IMR-90 (cell line): ENCODE measurements at regions not wholly inside any gene's neighbourhood (a gene's known extent, or its start where the extent isn't known, plus 50 kb on each side); places are given as distances from the start of the nearest gene placed in this dataset.

Experiments used
- ATAC-seq: fragments of 200-7000 bp; cut with Tn5 transposase; 2 replicates; pipeline ENCODE4 v1.9.1; 2020; ENCODE audit warnings: low read depth, mild to moderate bottlenecking, moderate library complexity
- BruUV-seq: library from RNA; stranded (reverse); fragments of 400-500 nt; replicated peaks from 2 replicates; lab custom pipeline; 2021; lab: Mats Ljungman, UMichigan
- CTCF ChIA-PET: fragments of 300-600 bp; formaldehyde crosslinking; extraction: SDS; loops from one replicate; lab custom pipeline; 2021; ENCODE audit warnings: antibody characterized with exemption; lab: Yijun Ruan, JAX
- POLR2A ChIA-PET: fragments of 300-600 bp; sonication (Branson Sonifier 250); formaldehyde crosslinking; loops from one replicate; lab custom pipeline; 2022; ENCODE audit warnings: antibody characterized with exemption; ENCODE audit not compliant: unreplicated experiment; lab: Charles Lee
- DNase-seq: peaks from one replicate; pipeline ENCODE4 v3.0.0; 2013
- H2AFZ ChIP-seq: replicated peaks from 2 replicates; pipeline ENCODE3; 2013; ENCODE audit warnings: low read length, mild to moderate bottlenecking; ENCODE audit not compliant: poor library complexity
- H2AK5ac ChIP-seq: 2 replicates; pipeline ENCODE4 v1.6.1; 2013; ENCODE audit warnings: low read depth, low read length, inconsistent platforms
- H2AK9ac ChIP-seq: replicated peaks from 2 replicates; pipeline ENCODE3; 2013; ENCODE audit warnings: mild to moderate bottlenecking, low read depth, low read length, moderate library complexity; ENCODE audit not compliant: poor library complexity
- H2BK120ac ChIP-seq: 2 replicates; pipeline ENCODE4 v1.6.1; 2013; ENCODE audit warnings: low read depth, low read length, inconsistent platforms
- H2BK15ac ChIP-seq: 3 replicates; pipeline ENCODE4 v1.6.1; 2013; ENCODE audit warnings: low read depth, low read length, inconsistent platforms
- H2BK20ac ChIP-seq: 2 replicates; pipeline ENCODE4 v1.6.1; 2013; ENCODE audit warnings: low read depth, mild to moderate bottlenecking, inconsistent platforms, low read length, moderate library complexity
- H2BK5ac ChIP-seq: 2 replicates; pipeline ENCODE4 v1.6.1; 2013; ENCODE audit warnings: mild to moderate bottlenecking, low read depth, low read length, inconsistent platforms; ENCODE audit not compliant: poor library complexity, severe bottlenecking
- H3K14ac ChIP-seq: replicated peaks from 2 replicates; pipeline ENCODE4 v1.6.1; 2013; ENCODE audit warnings: low read depth, low read length, inconsistent platforms
- H3K18ac ChIP-seq: 2 replicates; pipeline ENCODE4 v1.6.1; 2013; ENCODE audit warnings: low read depth, low read length, control low read depth
- H3K23ac ChIP-seq: 2 replicates; pipeline ENCODE4 v1.6.1; 2013; ENCODE audit warnings: low read depth, low read length, inconsistent platforms
- H3K27ac ChIP-seq: 2 replicates; pipeline ENCODE4 v1.5.1; 2013; ENCODE audit warnings: mild to moderate bottlenecking, control low read depth, low read length; ENCODE audit not compliant: insufficient read depth
- H3K27me3 ChIP-seq: 2 replicates; pipeline ENCODE4 v1.6.1; 2013; ENCODE audit warnings: low read length; ENCODE audit not compliant: control insufficient read depth, insufficient read depth
- H3K36me3 ChIP-seq: 2 replicates; pipeline ENCODE4 v1.6.1; 2013; ENCODE audit warnings: low read length, mixed read lengths; ENCODE audit not compliant: control insufficient read depth, insufficient read depth
- H3K4ac ChIP-seq: 2 replicates; pipeline ENCODE4 v1.6.1; 2013; ENCODE audit warnings: low read depth, low read length, inconsistent platforms
- H3K4me1 ChIP-seq: 2 replicates; pipeline ENCODE4 v1.6.1; 2013; ENCODE audit warnings: low read length, mixed read lengths; ENCODE audit not compliant: control insufficient read depth, insufficient read depth
- H3K4me2 ChIP-seq: 2 replicates; pipeline ENCODE4 v1.6.1; 2013; ENCODE audit warnings: low read depth, mild to moderate bottlenecking, control low read depth, low read length, moderate library complexity
- H3K4me3 ChIP-seq: 2 replicates; pipeline ENCODE4 v1.5.1; 2013; ENCODE audit warnings: low read depth, mild to moderate bottlenecking, control low read depth, low read length, moderate library complexity; ENCODE audit not compliant: insufficient read depth
- H3K56ac ChIP-seq: 2 replicates; pipeline ENCODE4 v1.6.1; 2013; ENCODE audit warnings: low read length, inconsistent platforms; ENCODE audit not compliant: insufficient read depth; ENCODE audit errors: extremely low read depth
- H3K79me1 ChIP-seq, 2 experiments: 2 replicates each; pipeline ENCODE4 v1.6.1; 2013; ENCODE audit warnings: low read length in 2 of 2, inconsistent platforms in 1 of 2, low read depth in 1 of 2
- H3K9ac ChIP-seq: 2 replicates; pipeline ENCODE4 v1.6.1; 2013; ENCODE audit warnings: low read depth, low read length, control low read depth
- H3K9me1 ChIP-seq: 2 replicates; pipeline ENCODE4 v1.6.1; 2013; ENCODE audit warnings: low read length, inconsistent platforms; ENCODE audit not compliant: insufficient read depth
- H3K9me3 ChIP-seq: 2 replicates; pipeline ENCODE4 v1.6.1; 2013; ENCODE audit warnings: low read length; ENCODE audit not compliant: control insufficient read depth, insufficient read depth
- H4K20me1 ChIP-seq: 2 replicates; pipeline ENCODE4 v1.6.1; 2013; ENCODE audit warnings: low read length, inconsistent platforms; ENCODE audit not compliant: insufficient read depth
- H4K5ac ChIP-seq: 2 replicates; pipeline ENCODE4 v1.6.1; 2013; ENCODE audit warnings: mild to moderate bottlenecking, low read depth, low read length, control low read depth
- H4K8ac ChIP-seq, 2 experiments: 2 replicates each; pipeline ENCODE4 v1.6.1; 2013; ENCODE audit warnings: low read depth in 2 of 2, low read length in 2 of 2, control low read depth in 1 of 2, inconsistent platforms in 1 of 2
- H4K91ac ChIP-seq: 2 replicates; pipeline ENCODE4 v1.6.1; 2013; ENCODE audit warnings: low read depth, low read length, inconsistent platforms; ENCODE audit not compliant: insufficient read depth
- BHLHE40 ChIP-seq: fragments of 150-350 bp; IDR thresholded peaks from 2 replicates; pipeline ENCODE4 v1.6.1; 2016; ENCODE audit warnings: mild to moderate bottlenecking, low read depth, low read length
- CHD1 ChIP-seq: IDR thresholded peaks from 2 replicates; pipeline ENCODE4 v1.6.1; 2012; ENCODE audit warnings: low read depth, low read length, improper control_type of control experiment
- MAZ ChIP-seq: IDR thresholded peaks from 2 replicates; pipeline ENCODE4 v1.6.1; 2012; ENCODE audit warnings: low read depth, mild to moderate bottlenecking, low read length, improper control_type of control experiment, moderate library complexity, borderline replicate concordance
- NFE2L2 ChIP-seq: fragments of 150-350 bp; IDR thresholded peaks from 2 replicates; pipeline ENCODE4 v1.6.1; 2016; ENCODE audit warnings: low read depth, mild to moderate bottlenecking, low read length
- POLR2A ChIP-seq: IDR thresholded peaks from 2 replicates; pipeline ENCODE4 v1.6.1; 2012; ENCODE audit warnings: mild to moderate bottlenecking, low read depth, low read length
- RCOR1 ChIP-seq: IDR thresholded peaks from 2 replicates; pipeline ENCODE4 v1.6.1; 2012; ENCODE audit warnings: mild to moderate bottlenecking, low read length, improper control_type of control experiment; ENCODE audit not compliant: insufficient replicate concordance
- RFX5 ChIP-seq: IDR thresholded peaks from 2 replicates; pipeline ENCODE4 v1.8.0; 2012; ENCODE audit warnings: low read depth, mild to moderate bottlenecking, low read length, moderate library complexity
- dilution Hi-C: fragments of 300-500 bp; cut with HindIII; formaldehyde crosslinking; loops from one replicate; pipeline ENCODE4 v1.14.3; 2018; ENCODE audit warnings: low sequenced_read_pairs; ENCODE audit not compliant: unreplicated experiment
- in situ Hi-C: fragments of 300-500 bp; cut with MboI; formaldehyde crosslinking; loops from 3 replicates; pipeline ENCODE4 v1.14.3; 2019; ENCODE audit warnings: low sequenced_read_pairs, inconsistent platforms, mixed read lengths
- intact Hi-C: fragments of 100-400 bp; cut with micrococcal nuclease; formaldehyde crosslinking; loops from 2 replicates; pipeline ENCODE4 v1.10.0; 2022
- TF ChIP-seq, protein P1 (sequence below): fragments of 150-350 bp; IDR thresholded peaks from 2 replicates; pipeline ENCODE4 v1.6.1; 2017; ENCODE audit warnings: mild to moderate bottlenecking, antibody characterized with exemption, low read length, low read depth
- TF ChIP-seq, protein P2 (sequence below): conservative IDR thresholded peaks from 2 replicates; pipeline ENCODE4 v1.5.1; 2012; ENCODE audit warnings: mild to moderate bottlenecking, low read depth, low read length, improper control_type of control experiment

DNA sequence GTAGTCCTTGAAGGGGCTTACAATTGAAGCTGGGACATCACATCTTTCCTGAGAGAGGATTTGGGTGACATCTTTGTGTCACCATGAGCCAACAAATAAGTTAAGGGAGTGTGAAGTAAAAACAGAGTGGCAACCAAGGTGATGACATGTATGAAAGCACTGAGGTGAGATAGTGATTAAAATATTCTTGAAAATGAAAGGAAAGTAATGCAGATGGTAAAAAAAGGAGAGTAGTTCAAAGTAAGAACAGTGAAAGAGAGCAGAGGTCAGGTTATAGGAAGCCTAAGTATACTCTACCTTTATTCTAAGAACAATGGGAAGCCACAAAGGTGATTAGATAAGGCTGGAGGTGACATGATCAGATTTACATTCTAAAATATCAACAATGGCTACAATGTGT is 486.1 kb downstream of the DIPK2A start:
- in situ Hi-C loops (no loop called here), dilution Hi-C loops (no loop called here), intact Hi-C loops (loop anchor here (2.0 kb wide), 1 partner anchor 1191 kb away; no protein-coding TSS in a partner anchor)
- Histone ChIP-seq H4K91ac (no peak overlapping the region), H3K27me3 (no peaks in the 10 kb centered on the region), H3K4me1 (no peaks in the 10 kb centered on the region), H3K27ac (no peak overlapping the region), H3K9me1 (no peaks in the 10 kb centered on the region), H2BK20ac (no peak overlapping the region), H2AK9ac (no peak overlapping the region), H3K56ac (no peak overlapping the region), H4K20me1 (no peaks in the 10 kb centered on the region), H2BK5ac (no peak overlapping the region), H3K9ac (no peak overlapping the region), H3K14ac (no peak overlapping the region), H3K4me2 (no peak overlapping the region), H2BK120ac (no peak overlapping the region), H3K18ac (no peak overlapping the region), H3K4me3 (no peak overlapping the region), H2AK5ac (no peak overlapping the region), H4K5ac (no peak overlapping the region), H3K79me1 (no peaks in the 10 kb centered on the region), H2BK15ac (no peak overlapping the region), H3K4ac (no peak overlapping the region), H4K8ac (no peak overlapping the region), H3K23ac (no peak overlapping the region), H3K9me3 (no peaks in the 10 kb centered on the region; the same call in 1 of the 2 replicates), H3K36me3 (no peaks in the 10 kb centered on the region), H2AFZ (no peak overlapping the region)
- no peak for TF ChIP-seq RCOR1
- TF ChIP-seq BHLHE40, result no peak
- no peak for TF ChIP-seq RFX5
- TF ChIP-seq, protein P1, sequence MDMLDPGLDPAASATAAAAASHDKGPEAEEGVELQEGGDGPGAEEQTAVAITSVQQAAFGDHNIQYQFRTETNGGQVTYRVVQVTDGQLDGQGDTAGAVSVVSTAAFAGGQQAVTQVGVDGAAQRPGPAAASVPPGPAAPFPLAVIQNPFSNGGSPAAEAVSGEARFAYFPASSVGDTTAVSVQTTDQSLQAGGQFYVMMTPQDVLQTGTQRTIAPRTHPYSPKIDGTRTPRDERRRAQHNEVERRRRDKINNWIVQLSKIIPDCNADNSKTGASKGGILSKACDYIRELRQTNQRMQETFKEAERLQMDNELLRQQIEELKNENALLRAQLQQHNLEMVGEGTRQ, result no peak
- no peak for TF ChIP-seq NFE2L2
- no peak for TF ChIP-seq POLR2A
- no peak for TF ChIP-seq MAZ
- TF ChIP-seq CHD1, result no peak
- TF ChIP-seq, protein P2, sequence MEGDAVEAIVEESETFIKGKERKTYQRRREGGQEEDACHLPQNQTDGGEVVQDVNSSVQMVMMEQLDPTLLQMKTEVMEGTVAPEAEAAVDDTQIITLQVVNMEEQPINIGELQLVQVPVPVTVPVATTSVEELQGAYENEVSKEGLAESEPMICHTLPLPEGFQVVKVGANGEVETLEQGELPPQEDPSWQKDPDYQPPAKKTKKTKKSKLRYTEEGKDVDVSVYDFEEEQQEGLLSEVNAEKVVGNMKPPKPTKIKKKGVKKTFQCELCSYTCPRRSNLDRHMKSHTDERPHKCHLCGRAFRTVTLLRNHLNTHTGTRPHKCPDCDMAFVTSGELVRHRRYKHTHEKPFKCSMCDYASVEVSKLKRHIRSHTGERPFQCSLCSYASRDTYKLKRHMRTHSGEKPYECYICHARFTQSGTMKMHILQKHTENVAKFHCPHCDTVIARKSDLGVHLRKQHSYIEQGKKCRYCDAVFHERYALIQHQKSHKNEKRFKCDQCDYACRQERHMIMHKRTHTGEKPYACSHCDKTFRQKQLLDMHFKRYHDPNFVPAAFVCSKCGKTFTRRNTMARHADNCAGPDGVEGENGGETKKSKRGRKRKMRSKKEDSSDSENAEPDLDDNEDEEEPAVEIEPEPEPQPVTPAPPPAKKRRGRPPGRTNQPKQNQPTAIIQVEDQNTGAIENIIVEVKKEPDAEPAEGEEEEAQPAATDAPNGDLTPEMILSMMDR, result no peak
- BruUV-seq, result no TSS peak
- ATAC-seq (no peak), DNase-seq (no peak)
- ChIA-PET POLR2A (no interaction called here), CTCF (no interaction called here)
